ENCODE measurements at regions not wholly inside any gene's neighbourhood (a gene's known extent, or its start where the extent isn't known, plus 50 kb on each side); places are given as distances from the start of the nearest gene placed in this dataset.

DNA sequence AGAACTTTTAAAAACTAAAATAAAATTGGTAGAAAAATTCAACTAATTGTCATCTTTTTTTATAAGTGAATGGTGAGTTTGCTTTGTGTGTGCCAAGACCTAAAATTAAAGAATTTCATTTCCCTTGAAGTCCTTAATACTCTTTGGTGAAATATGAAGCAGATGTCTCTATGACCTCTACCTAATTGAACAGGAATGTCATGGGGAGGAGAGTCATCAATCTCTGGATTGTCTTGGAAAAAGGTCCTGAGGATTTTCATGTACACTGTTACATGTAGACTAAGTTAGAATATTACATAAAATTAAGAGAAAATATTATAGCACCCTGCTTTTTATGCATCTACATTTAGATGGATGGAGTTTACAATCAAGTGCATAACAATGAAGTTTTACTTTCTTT, 177.9 kb upstream of the LRP1B start:
- H3K9me3 Mint-ChIP-seq (ENCODE audit: unreplicated experiment): peaks cover 7% of the 10 kb centered on the region
- H3K36me3 Mint-ChIP-seq (ENCODE audit: insufficient read depth, unreplicated experiment): no peaks in the 10 kb centered on the region
- intact Hi-C loops (cut with micrococcal nuclease): no loop called here
- H3K4me3 Mint-ChIP-seq (ENCODE audit: unreplicated experiment): no peak overlapping the region
- no TSS peak for BruUV-seq (replicated peaks)
- no peaks in the 10 kb centered on the region for H3K27me3 Mint-ChIP-seq (ENCODE audit: insufficient read depth, unreplicated experiment)
- DNase-seq (ENCODE audit: unreplicated experiment): no peak
- ChIA-PET POLR2A (no interaction called here), CTCF (no interaction called here)
- TF ChIP-seq, protein P1, sequence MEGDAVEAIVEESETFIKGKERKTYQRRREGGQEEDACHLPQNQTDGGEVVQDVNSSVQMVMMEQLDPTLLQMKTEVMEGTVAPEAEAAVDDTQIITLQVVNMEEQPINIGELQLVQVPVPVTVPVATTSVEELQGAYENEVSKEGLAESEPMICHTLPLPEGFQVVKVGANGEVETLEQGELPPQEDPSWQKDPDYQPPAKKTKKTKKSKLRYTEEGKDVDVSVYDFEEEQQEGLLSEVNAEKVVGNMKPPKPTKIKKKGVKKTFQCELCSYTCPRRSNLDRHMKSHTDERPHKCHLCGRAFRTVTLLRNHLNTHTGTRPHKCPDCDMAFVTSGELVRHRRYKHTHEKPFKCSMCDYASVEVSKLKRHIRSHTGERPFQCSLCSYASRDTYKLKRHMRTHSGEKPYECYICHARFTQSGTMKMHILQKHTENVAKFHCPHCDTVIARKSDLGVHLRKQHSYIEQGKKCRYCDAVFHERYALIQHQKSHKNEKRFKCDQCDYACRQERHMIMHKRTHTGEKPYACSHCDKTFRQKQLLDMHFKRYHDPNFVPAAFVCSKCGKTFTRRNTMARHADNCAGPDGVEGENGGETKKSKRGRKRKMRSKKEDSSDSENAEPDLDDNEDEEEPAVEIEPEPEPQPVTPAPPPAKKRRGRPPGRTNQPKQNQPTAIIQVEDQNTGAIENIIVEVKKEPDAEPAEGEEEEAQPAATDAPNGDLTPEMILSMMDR (IDR thresholded peaks at IDR 0.05; ENCODE audit: unreplicated experiment): no peak
- H3K4me1 Mint-ChIP-seq (ENCODE audit: insufficient read depth, unreplicated experiment): no peaks in the 10 kb centered on the region
- no peak overlapping the region for H3K27ac Mint-ChIP-seq (ENCODE audit: low read depth, unreplicated experiment)

DNA sequence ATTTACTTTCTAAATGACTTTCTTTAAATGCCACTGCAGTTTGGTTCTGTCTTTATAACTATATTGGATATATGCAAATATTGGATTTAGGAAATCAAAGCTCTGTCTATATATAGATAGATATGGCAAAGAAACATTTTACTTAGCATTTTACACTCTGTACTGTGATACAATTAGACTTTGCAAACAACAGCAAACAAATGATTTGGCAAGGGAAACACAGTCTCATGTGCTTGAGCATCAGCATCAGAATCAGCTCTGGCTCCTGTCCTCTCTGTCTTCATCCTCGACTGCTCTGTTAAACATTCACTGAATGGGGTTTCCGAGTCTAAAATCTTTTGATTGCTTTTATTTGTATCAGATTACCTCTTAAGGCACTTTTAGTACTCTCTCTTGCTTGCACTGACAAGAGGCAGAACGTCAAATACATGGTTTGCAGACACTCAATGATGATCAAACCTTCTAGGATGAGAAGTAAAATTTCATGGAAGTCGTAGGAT, 176.8 kb upstream of the LRP1B start:
- no peaks in the 10 kb centered on the region for H3K27me3 Mint-ChIP-seq (ENCODE audit: insufficient read depth, unreplicated experiment)
- H3K27ac Mint-ChIP-seq (ENCODE audit: low read depth, unreplicated experiment): no peak overlapping the region
- TF ChIP-seq, protein P1 (IDR thresholded peaks at IDR 0.05; ENCODE audit: unreplicated experiment): no peak
- no TSS peak for BruUV-seq (replicated peaks)
- CTCF ChIA-PET: no interaction called here
- POLR2A ChIA-PET: interaction anchor here (0.5 kb wide), 1 partner anchor 441 kb away, joined by 4 read pairs; no protein-coding TSS in a partner anchor
- no peak for DNase-seq (ENCODE audit: unreplicated experiment)
- no peaks in the 10 kb centered on the region for H3K36me3 Mint-ChIP-seq (ENCODE audit: insufficient read depth, unreplicated experiment)
- no peak overlapping the region for H3K4me3 Mint-ChIP-seq (ENCODE audit: unreplicated experiment)
- H3K4me1 Mint-ChIP-seq (ENCODE audit: insufficient read depth, unreplicated experiment): no peaks in the 10 kb centered on the region
- intact Hi-C loops (cut with micrococcal nuclease): no loop called here
- H3K9me3 Mint-ChIP-seq (ENCODE audit: unreplicated experiment): peaks cover 7% of the 10 kb centered on the region

DNA sequence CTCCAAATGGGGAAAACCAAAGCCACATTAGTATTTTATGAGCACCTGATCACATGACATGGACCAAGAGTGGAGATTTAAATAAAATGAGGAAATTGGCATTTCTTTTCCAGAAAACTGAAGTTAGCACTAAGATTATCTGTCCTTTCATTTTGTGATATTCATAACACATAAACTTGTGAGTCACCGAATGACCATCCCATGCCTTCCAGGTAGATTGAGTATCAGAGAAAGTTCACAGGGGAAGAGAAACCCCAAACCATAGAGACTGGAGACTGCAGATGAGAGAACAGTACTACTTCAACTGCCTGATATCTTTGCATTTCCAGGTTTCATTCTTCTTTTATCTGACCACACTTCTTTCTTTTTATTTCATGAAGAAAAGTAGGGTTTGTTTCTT, 176.3 kb upstream of the LRP1B start:
- Mint-ChIP-seq H3K4me3 (ENCODE audit: unreplicated experiment) (no peak overlapping the region), H3K36me3 (ENCODE audit: insufficient read depth, unreplicated experiment) (no peaks in the 10 kb centered on the region), H3K4me1 (ENCODE audit: insufficient read depth, unreplicated experiment) (no peaks in the 10 kb centered on the region), H3K9me3 (ENCODE audit: unreplicated experiment) (peaks cover 7% of the 10 kb centered on the region), H3K27me3 (ENCODE audit: insufficient read depth, unreplicated experiment) (no peaks in the 10 kb centered on the region), H3K27ac (ENCODE audit: low read depth, unreplicated experiment) (no peak overlapping the region)
- TF ChIP-seq, protein P1 (IDR thresholded peaks at IDR 0.05; ENCODE audit: unreplicated experiment): no peak
- ChIA-PET POLR2A (no interaction called here), CTCF (interaction anchor here (0.7 kb wide), 1 partner anchor 329 kb away, joined by 3 read pairs; no protein-coding TSS in a partner anchor)
- intact Hi-C loops (cut with micrococcal nuclease): no loop called here
- no TSS peak for BruUV-seq (replicated peaks)
- no peak for DNase-seq (ENCODE audit: unreplicated experiment)

DNA sequence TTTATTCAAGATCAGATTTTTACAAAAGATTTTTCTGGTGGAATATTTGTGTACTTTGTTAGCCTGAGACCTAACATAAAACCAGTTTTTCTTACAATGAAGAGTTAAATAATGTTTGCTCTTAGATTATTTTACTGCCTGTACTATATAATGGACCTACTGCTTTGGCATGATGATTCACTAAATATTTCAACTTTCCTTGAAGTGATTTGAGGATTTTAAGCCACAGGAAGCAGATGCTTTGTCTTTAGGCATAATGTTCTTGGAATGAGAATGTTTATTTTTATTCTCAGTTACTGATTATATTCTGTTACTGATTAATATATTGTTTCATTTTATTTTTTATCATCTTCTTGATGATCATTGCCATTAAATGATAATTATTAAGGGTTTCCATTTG, 175.3 kb upstream of the LRP1B start:
- H3K4me3 Mint-ChIP-seq (ENCODE audit: unreplicated experiment): no peak overlapping the region
- TF ChIP-seq, protein P1 (IDR thresholded peaks at IDR 0.05; ENCODE audit: unreplicated experiment): no peak
- H3K27me3 Mint-ChIP-seq (ENCODE audit: insufficient read depth, unreplicated experiment): no peaks in the 10 kb centered on the region
- no peak for DNase-seq (ENCODE audit: unreplicated experiment)
- H3K9me3 Mint-ChIP-seq (ENCODE audit: unreplicated experiment): peaks cover 1% of the 10 kb centered on the region
- BruUV-seq (replicated peaks): no TSS peak
- H3K36me3 Mint-ChIP-seq (ENCODE audit: insufficient read depth, unreplicated experiment): no peaks in the 10 kb centered on the region
- POLR2A ChIA-PET: no interaction called here
- intact Hi-C loops (cut with micrococcal nuclease): no loop called here
- no peak overlapping the region for H3K27ac Mint-ChIP-seq (ENCODE audit: low read depth, unreplicated experiment)
- CTCF ChIA-PET: no interaction called here
- H3K4me1 Mint-ChIP-seq (ENCODE audit: insufficient read depth, unreplicated experiment): no peaks in the 10 kb centered on the region

All from MCF 10A (cell line).